HepG2 (cell line): ENCODE measurements at regions not wholly inside any gene's neighbourhood (a gene's known extent, or its start where the extent isn't known, plus 50 kb on each side); places are given as distances from the start of the nearest gene placed in this dataset.

Experiments used
- CAMTA2 ChIP-seq: sonication (generic); formaldehyde crosslinking; IDR thresholded peaks from 2 replicates; pipeline ENCODE4 v1.4.0; 2020; ENCODE audit warnings: mild to moderate bottlenecking, missing genetic modification reagents, borderline replicate concordance
- CTCF ChIP-seq: sonication (generic); formaldehyde crosslinking; IDR thresholded peaks from 2 replicates; pipeline ENCODE4 v1.5.0; 2020; ENCODE audit warnings: mild to moderate bottlenecking, missing genetic modification reagents, moderate library complexity
- FOXC1 ChIP-seq: sonication (generic); formaldehyde crosslinking; IDR thresholded peaks from 2 replicates; pipeline ENCODE4 v1.8.0; 2022; ENCODE audit warnings: mild to moderate bottlenecking, missing genetic modification reagents, borderline replicate concordance
- POLR2AphosphoS5 ChIP-seq: IDR thresholded peaks from 2 replicates; pipeline ENCODE4 v1.6.1; 2012; ENCODE audit warnings: low read depth, low read length
- ZNF7 ChIP-seq: IDR thresholded peaks from 2 replicates; pipeline ENCODE4 v1.6.1; 2016; ENCODE audit warnings: missing biosample characterization, missing genetic modification reagents
- ZSCAN12 ChIP-seq: sonication (generic); formaldehyde crosslinking; IDR thresholded peaks from 2 replicates; pipeline ENCODE4 v1.9.0; 2021; ENCODE audit warnings: mild to moderate bottlenecking, missing genetic modification reagents

GRCh38 chr9:90088434-90088833 lies 483.6 kb downstream of the GADD45G start:
- TF ChIP-seq CTCF (CRISPR knock-in tag) (no peak), ZNF7 (no peak), ZSCAN12 (CRISPR knock-in tag) (no peak), POLR2AphosphoS5 (no peak), FOXC1 (CRISPR knock-in tag) (no peak), CAMTA2 (no peak)
